ENCODE measurements at regions not wholly inside any gene's neighbourhood (a gene's known extent, or its start where the extent isn't known, plus 50 kb on each side); places are given as distances from the start of the nearest gene placed in this dataset.

DNA sequence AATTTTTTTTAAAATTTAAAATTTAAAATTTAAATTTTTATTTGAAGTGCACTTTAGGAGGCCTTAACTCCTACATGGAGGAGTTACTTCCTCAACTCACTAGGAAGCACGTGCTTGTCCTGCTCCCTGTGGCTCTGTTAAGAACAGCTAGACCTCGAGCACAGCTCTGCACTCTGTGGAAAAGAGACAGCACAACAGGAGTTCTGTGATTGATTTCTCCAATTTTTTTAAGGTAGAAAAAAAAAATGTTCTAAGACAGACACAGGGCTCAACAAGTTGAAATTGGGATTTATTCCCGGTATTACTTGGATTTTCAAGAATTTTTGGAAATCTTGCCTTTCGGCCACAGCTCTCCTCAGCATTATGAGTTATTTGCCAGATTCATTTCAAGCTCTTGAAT is 356.6 kb upstream of the LYPLAL1 start:
- no peak for DNase-seq
- intact Hi-C loops (cut with DNase I) = no loop called here
- peak; percentile 56 for ATAC-seq (ENCODE audit: poor library complexity)

- intact Hi-C loops (cut with DNase I) = no loop called here
- no peak for DNase-seq
- peak; percentile 80 for ATAC-seq (ENCODE audit: poor library complexity)
Observed at GRCh38 chr1:218817691-218818465, 355.8 kb upstream of the LYPLAL1 start.

DNA sequence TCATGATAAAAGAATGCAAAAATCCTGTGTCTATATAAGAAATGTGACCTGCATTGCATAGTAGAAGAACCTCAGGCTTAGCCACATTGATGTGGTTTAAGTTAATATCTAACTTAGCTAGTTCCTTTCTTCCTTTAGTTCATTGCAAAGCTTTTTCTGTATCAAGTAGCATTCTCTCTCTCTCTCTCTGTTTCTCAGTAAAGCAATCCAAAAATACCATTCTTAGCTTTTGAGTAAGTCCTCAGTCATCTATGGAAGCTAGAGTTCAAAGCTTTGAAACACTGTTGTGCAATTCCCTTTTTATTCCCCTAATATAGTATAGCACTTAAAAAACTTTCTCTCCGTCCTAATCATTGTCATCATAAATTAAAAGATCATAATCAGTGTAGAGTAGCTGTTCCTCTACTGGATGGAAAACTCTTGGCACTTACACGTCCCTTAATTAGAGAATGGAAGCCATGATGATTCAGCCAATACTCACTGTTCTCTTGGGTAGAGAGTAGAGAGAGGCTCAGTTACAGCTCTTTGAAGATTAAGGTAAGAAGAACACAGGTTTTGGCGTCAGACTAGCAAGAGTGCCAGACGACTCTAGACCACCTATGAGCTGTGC is 350.3 kb upstream of the LYPLAL1 start:
- intact Hi-C loops (cut with DNase I) = no loop called here
- ATAC-seq (ENCODE audit: poor library complexity) (no peak), DNase-seq (no peak)

- DNase-seq = no peak
- no peak for ATAC-seq (ENCODE audit: poor library complexity)
- intact Hi-C loops (cut with DNase I) = no loop called here
Observed at GRCh38 chr1:218827486-218827885, 346.2 kb upstream of the LYPLAL1 start.

DNA sequence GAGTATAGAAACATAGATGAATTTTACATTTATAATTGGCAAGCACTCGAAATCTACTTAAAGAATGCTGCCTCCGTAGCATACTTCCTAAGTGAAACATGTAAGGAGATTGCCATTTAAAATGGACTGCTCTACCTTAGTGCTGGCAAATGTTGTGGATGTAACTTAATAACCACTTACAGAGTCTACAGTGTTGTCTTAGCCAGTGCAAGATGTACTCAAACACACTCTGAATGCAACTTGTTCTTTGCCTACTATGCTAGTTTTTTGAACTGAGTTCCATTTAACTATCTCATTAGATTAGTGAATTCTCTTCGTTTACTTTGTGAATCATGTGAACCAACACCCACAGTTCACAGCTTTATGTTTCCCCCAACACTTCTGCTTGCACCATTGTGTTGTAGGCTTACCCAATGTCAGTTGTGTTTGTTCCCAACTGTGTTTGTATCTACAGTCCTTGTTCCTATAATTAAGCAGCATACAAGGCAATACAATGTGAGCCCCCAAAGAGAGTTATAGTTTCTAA is 345.5 kb upstream of the LYPLAL1 start:
- DNase-seq (no peak), ATAC-seq (ENCODE audit: poor library complexity) (no peak)
- intact Hi-C loops (cut with DNase I) = no loop called here

DNA sequence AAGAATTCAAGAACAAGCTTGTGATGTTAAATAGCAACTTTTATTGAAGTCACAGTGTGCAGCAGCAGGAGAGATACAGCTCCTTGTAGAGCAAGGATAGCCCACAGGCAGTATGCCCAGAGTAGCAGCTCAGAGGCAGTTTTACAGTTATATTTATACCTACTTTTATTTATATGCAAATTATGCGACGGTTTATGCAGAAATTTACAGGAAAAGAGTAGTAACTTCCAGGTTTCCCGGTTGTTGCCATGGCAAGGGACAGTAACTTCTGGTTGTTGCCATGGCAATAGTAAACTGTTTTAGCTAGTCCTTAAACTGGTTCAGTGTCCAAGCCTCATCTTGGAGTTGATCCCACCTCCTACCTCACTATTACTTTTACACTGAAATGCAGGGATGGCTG is 344.6 kb upstream of the LYPLAL1 start:
- intact Hi-C loops (cut with DNase I) = no loop called here
- DNase-seq (no peak), ATAC-seq (ENCODE audit: poor library complexity) (no peak)

- DNase-seq = no peak
- intact Hi-C loops (cut with DNase I) = no loop called here
- no peak for ATAC-seq (ENCODE audit: poor library complexity)
Observed at GRCh38 chr1:218835609-218836008, 338.1 kb upstream of the LYPLAL1 start.

- no peak for DNase-seq
- intact Hi-C loops (cut with DNase I) = no loop called here
- ATAC-seq (ENCODE audit: poor library complexity) = no peak
Observed at GRCh38 chr1:218836264-218836663, 337.4 kb upstream of the LYPLAL1 start.

- no peak for DNase-seq
- intact Hi-C loops (cut with DNase I) = no loop called here
- ATAC-seq (ENCODE audit: poor library complexity) = no peak
Observed at GRCh38 chr1:218837051-218837450, 336.6 kb upstream of the LYPLAL1 start.

- no peak for DNase-seq
- ATAC-seq (ENCODE audit: poor library complexity) = no peak
- intact Hi-C loops (cut with DNase I) = no loop called here
Observed at GRCh38 chr1:218845589-218845988, 328.1 kb upstream of the LYPLAL1 start.

DNA sequence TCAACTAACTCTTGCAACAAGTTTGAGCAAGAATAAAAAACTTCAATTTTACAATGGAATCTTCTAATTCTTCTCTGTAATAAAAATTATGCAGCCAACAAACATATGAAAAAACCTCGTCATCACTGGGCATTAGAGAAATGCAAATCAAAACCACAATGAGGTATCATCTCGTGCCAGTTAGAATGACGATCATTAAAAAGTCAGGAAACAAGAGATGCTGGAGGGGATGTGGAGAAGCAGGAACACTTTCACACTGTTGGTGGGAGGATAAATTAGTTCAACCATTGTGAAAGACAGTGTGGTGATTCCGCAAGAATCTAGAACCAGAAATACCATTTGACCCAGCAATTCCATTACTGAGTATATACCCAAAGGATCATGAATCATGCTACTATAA is 327.5 kb upstream of the LYPLAL1 start:
- intact Hi-C loops (cut with DNase I) = no loop called here
- no peak for DNase-seq
- no peak for ATAC-seq (ENCODE audit: poor library complexity)

DNA sequence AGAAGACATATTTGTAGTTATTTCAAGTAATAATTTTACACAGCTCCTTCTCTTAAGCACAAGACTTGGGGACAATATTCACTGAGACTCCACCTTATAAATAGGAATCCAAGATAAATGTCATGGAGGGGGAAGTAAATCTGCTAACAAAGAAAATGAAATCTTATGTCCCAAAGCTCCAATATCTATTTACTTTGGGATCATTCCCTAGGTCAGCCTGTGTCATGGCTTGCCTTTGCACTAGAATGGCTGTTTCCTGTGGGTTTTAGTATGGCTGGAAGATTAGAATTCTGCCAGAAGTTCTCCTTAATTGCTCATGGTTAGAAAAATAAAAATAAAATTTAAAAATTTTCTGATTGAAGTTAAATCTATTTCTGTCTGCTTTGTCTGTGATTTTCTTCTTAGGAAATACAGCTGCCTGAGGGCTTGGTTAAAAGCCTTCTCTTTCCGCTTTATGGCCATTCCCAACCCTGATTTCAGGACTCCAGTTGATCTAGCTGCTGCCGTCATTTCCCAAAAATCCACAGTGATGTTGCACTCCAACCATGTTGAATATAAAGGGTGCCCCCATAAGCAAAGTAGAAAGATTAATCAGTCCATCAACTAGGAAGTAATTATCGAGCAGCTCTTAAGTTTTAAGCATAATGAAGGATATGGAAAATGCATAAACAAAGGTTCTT is 326.4 kb upstream of the LYPLAL1 start:
- DNase-seq (no peak), ATAC-seq (ENCODE audit: poor library complexity) (no peak)
- intact Hi-C loops (cut with DNase I) = no loop called here

DNA sequence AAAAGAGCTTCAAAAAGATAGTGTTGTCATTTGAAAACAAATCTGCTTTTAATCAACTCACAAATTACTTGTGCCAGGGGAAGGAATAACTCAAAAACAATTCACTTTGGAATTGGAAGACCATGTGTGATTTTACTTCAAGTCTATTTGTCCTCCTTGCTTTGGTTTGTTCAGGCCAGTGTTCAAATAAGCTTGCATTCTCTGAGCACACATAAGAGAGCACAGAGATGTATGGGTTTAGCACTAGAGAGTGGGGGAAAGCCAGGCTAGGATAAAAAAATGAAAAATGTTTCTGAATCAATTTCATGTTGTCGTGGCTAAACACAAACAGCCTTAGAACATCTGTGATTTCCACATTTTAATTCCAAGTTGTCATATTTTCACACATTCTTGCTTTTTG is 325.7 kb upstream of the LYPLAL1 start:
- DNase-seq (no peak), ATAC-seq (ENCODE audit: poor library complexity) (no peak)
- intact Hi-C loops (cut with DNase I) = no loop called here

DNA sequence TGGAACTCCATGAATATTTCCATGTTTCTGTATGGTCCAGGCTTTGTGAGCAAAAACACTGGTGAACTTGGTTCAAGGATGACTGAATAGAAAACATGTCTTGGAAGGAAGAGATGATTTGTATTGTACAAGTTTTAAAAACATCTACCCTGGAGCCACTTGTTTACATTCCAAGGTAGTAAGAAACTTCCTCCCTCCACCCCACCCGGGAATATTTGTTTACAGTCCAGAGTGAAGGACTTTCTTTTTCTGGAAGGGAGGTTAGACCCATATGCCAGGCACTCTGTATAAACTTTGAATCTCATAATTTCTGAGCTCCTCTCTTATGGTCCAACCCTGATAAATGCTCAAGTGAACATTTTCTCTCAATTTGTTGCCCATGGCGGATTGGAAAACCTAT is 323.3 kb upstream of the LYPLAL1 start:
- ATAC-seq (ENCODE audit: poor library complexity) (no peak), DNase-seq (no peak)
- intact Hi-C loops (cut with DNase I) = loop anchor here (10.0 kb wide), 1 partner anchor 176 kb away; no protein-coding TSS in a partner anchor

- DNase-seq (no peak), ATAC-seq (ENCODE audit: poor library complexity) (no peak)
- intact Hi-C loops (cut with DNase I) = loop anchor here (10.0 kb wide), 1 partner anchor 177 kb away; no protein-coding TSS in a partner anchor
Observed at GRCh38 chr1:218851586-218851985, 322.1 kb upstream of the LYPLAL1 start.

DNA sequence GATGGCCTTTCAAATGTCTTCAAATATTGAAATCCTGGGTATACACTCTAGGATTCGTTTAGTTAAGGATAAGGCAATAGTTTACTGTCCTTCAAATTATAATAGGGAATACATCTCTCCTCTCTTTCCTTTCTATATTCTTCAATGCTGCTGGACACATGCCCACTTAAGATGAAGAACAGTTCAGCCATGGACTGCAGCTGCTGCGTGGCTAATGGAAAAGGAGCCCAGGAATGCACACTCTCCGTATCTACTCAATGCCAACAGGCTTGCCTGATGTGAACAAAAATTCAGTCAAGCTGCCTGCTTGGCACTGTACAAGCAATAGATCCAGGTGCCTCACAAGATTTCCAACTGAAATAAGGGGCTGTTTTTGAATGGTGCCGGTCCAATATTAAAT is 321.2 kb upstream of the LYPLAL1 start:
- DNase-seq (no peak), ATAC-seq (ENCODE audit: poor library complexity) (no peak)
- intact Hi-C loops (cut with DNase I) = loop anchor here (10.0 kb wide), 1 partner anchor 178 kb away; no protein-coding TSS in a partner anchor

GRCh38 chr1:218863987-218864386 is 309.7 kb upstream of the LYPLAL1 start:
- DNase-seq = no peak
- no peak for ATAC-seq (ENCODE audit: poor library complexity)
- intact Hi-C loops (cut with DNase I) = no loop called here

- peak; percentile 49 for ATAC-seq (ENCODE audit: poor library complexity)
- intact Hi-C loops (cut with DNase I) = no loop called here
- no peak for DNase-seq
Observed at GRCh38 chr1:218865591-218865990, 308.1 kb upstream of the LYPLAL1 start.

DNA sequence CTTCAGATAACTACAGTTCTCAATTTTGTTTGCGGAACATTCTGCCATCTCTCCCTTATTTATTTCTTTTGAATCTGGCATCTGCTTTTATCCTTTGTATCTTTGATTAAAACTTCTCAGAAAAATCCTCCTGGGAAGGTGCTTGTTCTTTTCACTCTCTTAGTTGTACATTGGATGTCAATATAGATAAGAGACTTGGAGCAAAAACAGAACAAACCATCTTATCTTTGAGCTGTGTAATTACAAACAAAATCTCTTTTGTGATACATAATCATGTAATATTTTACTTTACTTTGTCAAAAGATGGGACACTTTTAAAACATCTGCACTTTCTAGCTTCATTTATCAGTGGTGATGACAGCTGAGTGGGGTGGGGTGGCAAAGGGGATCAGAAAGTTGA is 307.2 kb upstream of the LYPLAL1 start:
- intact Hi-C loops (cut with DNase I) = no loop called here
- ATAC-seq (ENCODE audit: poor library complexity) = no peak

GRCh38 chr1:218867066-218867465 is 306.6 kb upstream of the LYPLAL1 start:
- intact Hi-C loops (cut with DNase I) = no loop called here
- ATAC-seq (ENCODE audit: poor library complexity) = no peak
- DNase-seq = no peak

More for the DNA sequence above, 307.2 kb upstream of the LYPLAL1 start:
- DNase-seq = no peak
